ENCODE measurements at regions not wholly inside any gene's neighbourhood (a gene's known extent, or its start where the extent isn't known, plus 50 kb on each side); places are given as distances from the start of the nearest gene placed in this dataset.

- TF ChIP-seq CTCF (IDR thresholded peaks at IDR 0.05; ENCODE audit: borderline replicate concordance, extremely low read depth, insufficient read depth): no peak
- Histone ChIP-seq H3K27ac (ENCODE audit: low read depth in 2 of 2, low read length in 2 of 2) (no peak overlapping the region), H3K4me3 (ENCODE audit: low read length in 3 of 3) (no peak overlapping the region), H3K4me1 (ENCODE audit: control insufficient read depth in 2 of 3, insufficient read depth in 2 of 3, low read depth in 1 of 3, low read length in 3 of 3) (no peaks in the 10 kb centered on the region), H3K36me3 (ENCODE audit: control insufficient read depth in 2 of 3, insufficient read depth in 3 of 3, low read length in 3 of 3) (no peaks in the 10 kb centered on the region), H3K27me3 (ENCODE audit: control insufficient read depth, insufficient read depth, low read length) (no peaks in the 10 kb centered on the region), H3K9me3 (ENCODE audit: control insufficient read depth in 2 of 3, insufficient read depth in 1 of 3, low read length in 3 of 3) (no peaks in the 10 kb centered on the region), H3K9ac (ENCODE audit: low read length in 3 of 3) (no peak overlapping the region)
- intact Hi-C loops (cut with DNase I): no loop called here
- DNase-seq (no peak), FAIRE-seq (no peak)
Observed at GRCh38 chr3:194195611-194196010, 59.7 kb downstream of the HES1 start.

GRCh38 chr3:194196876-194197275, 60.9 kb downstream of the HES1 start:
- FAIRE-seq (no peak), DNase-seq (no peak)
- Histone ChIP-seq H3K27ac (ENCODE audit: low read depth in 2 of 2, low read length in 2 of 2) (no peak overlapping the region), H3K4me3 (ENCODE audit: low read length in 3 of 3) (no peak overlapping the region), H3K27me3 (ENCODE audit: control insufficient read depth, insufficient read depth, low read length) (no peaks in the 10 kb centered on the region), H3K4me1 (ENCODE audit: control insufficient read depth in 2 of 3, insufficient read depth in 2 of 3, low read depth in 1 of 3, low read length in 3 of 3) (peaks cover 0 to 2% (median 0%) of the 10 kb centered on the region in 3 donors), H3K9ac (ENCODE audit: low read length in 3 of 3) (no peak overlapping the region), H3K36me3 (ENCODE audit: control insufficient read depth in 2 of 3, insufficient read depth in 3 of 3, low read length in 3 of 3) (no peaks in the 10 kb centered on the region), H3K9me3 (ENCODE audit: control insufficient read depth in 2 of 3, insufficient read depth in 1 of 3, low read length in 3 of 3) (no peaks in the 10 kb centered on the region)
- intact Hi-C loops (cut with DNase I): no loop called here
- no peak for TF ChIP-seq CTCF (IDR thresholded peaks at IDR 0.05; ENCODE audit: borderline replicate concordance, extremely low read depth, insufficient read depth)

- Histone ChIP-seq H3K4me1 (ENCODE audit: control insufficient read depth in 2 of 3, insufficient read depth in 2 of 3, low read depth in 1 of 3, low read length in 3 of 3) (peaks cover 0 to 2% (median 0%) of the 10 kb centered on the region in 3 donors), H3K27me3 (ENCODE audit: control insufficient read depth, insufficient read depth, low read length) (no peaks in the 10 kb centered on the region), H3K9ac (ENCODE audit: low read length in 3 of 3) (no peak overlapping the region), H3K4me3 (ENCODE audit: low read length in 3 of 3) (no peak overlapping the region), H3K27ac (ENCODE audit: low read depth in 2 of 2, low read length in 2 of 2) (no peak overlapping the region), H3K36me3 (ENCODE audit: control insufficient read depth in 2 of 3, insufficient read depth in 3 of 3, low read length in 3 of 3) (no peaks in the 10 kb centered on the region), H3K9me3 (ENCODE audit: control insufficient read depth in 2 of 3, insufficient read depth in 1 of 3, low read length in 3 of 3) (no peaks in the 10 kb centered on the region)
- no peak for FAIRE-seq
- no peak for DNase-seq
- intact Hi-C loops (cut with DNase I): no loop called here
- no peak for TF ChIP-seq CTCF (IDR thresholded peaks at IDR 0.05; ENCODE audit: borderline replicate concordance, extremely low read depth, insufficient read depth)
Observed at GRCh38 chr3:194197396-194197960, 61.5 kb downstream of the HES1 start.

All from kidney (tissue), 13 donors.